Caco-2 (cell line): ENCODE measurements at regions not wholly inside any gene's neighbourhood (a gene's known extent, or its start where the extent isn't known, plus 50 kb on each side); places are given as distances from the start of the nearest gene placed in this dataset.

Experiments
- BruUV-seq: library from RNA; stranded (reverse); fragments of 400-500 nt; replicated peaks from 2 replicates; lab custom pipeline; 2021; lab: Mats Ljungman, UMichigan
- CTCF ChIA-PET: fragments of 300-600 bp; sonication (Branson Sonifier 250); formaldehyde crosslinking; loops from one replicate; lab custom pipeline; 2022; ENCODE audit warnings: antibody characterized with exemption; lab: Charles Lee
- POLR2A ChIA-PET: fragments of 300-600 bp; sonication (Branson Sonifier 250); formaldehyde crosslinking; loops from one replicate; lab custom pipeline; 2022; ENCODE audit warnings: antibody characterized with exemption; lab: Charles Lee
- DNase-seq, 2 experiments: peaks; one replicate each; pipeline versions ENCODE4 v3.0.0 to v3.0.0-alpha.2; 2020 to 2022
- H3K27me3 ChIP-seq: replicated peaks from 2 replicates; pipeline ENCODE4 v1.6.0; 2011; ENCODE audit warnings: low read length; ENCODE audit not compliant: control insufficient read depth, insufficient read depth
- H3K36me3 ChIP-seq: 2 replicates; pipeline ENCODE4 v1.5.1; 2011; ENCODE audit warnings: low read length; ENCODE audit not compliant: control insufficient read depth, insufficient read depth
- H3K4me1 ChIP-seq: fragments of 250-450 bp; sonication (Bioruptor Pico); 2 replicates; pipeline ENCODE4 v1.5.1; 2020; ENCODE audit warnings: mild to moderate bottlenecking
- H3K4me3 ChIP-seq: 2 replicates; pipeline ENCODE4 v1.5.1; 2011; ENCODE audit warnings: low read depth, mild to moderate bottlenecking, control low read depth, low read length
- H3K9me3 ChIP-seq: fragments of 250-450 bp; sonication (Bioruptor Pico); 2 replicates; pipeline ENCODE4 v1.5.1; 2020; ENCODE audit warnings: mild to moderate bottlenecking, moderate library complexity
- H3K27ac Mint-ChIP-seq: one replicate; pipeline ENCODE4 v1.8.0; 2022; ENCODE audit warnings: mixed read lengths; ENCODE audit not compliant: unreplicated experiment
- H3K27me3 Mint-ChIP-seq: one replicate; pipeline ENCODE4 v1.8.0; 2022; ENCODE audit warnings: mixed read lengths; ENCODE audit not compliant: insufficient read depth, unreplicated experiment
- H3K36me3 Mint-ChIP-seq: one replicate; pipeline ENCODE4 v1.8.0; 2022; ENCODE audit warnings: mild to moderate bottlenecking, mixed read lengths; ENCODE audit not compliant: insufficient read depth, unreplicated experiment
- H3K4me1 Mint-ChIP-seq: one replicate; pipeline ENCODE4 v1.8.0; 2022; ENCODE audit warnings: low read depth, mixed read lengths; ENCODE audit not compliant: unreplicated experiment
- H3K4me3 Mint-ChIP-seq: one replicate; pipeline ENCODE4 v1.8.0; 2022; ENCODE audit warnings: mild to moderate bottlenecking, moderate library complexity, mixed read lengths; ENCODE audit not compliant: unreplicated experiment
- H3K9me3 Mint-ChIP-seq: one replicate; pipeline ENCODE4 v1.8.0; 2022; ENCODE audit warnings: mixed read lengths; ENCODE audit not compliant: unreplicated experiment
- intact Hi-C: fragments of 100-400 bp; cut with micrococcal nuclease; formaldehyde crosslinking; loops from one replicate; pipeline ENCODE4 v1.10.0; 2022; ENCODE audit not compliant: unreplicated experiment
- TF ChIP-seq, protein P1 (sequence below), 2 experiments: fragments of 200-600 bp in 1 of 2; IDR thresholded peaks; 1 replicate in 1 of 2; 2 replicates in 1 of 2; pipeline versions ENCODE4 v1.5.1 to v1.8.0; 2011 to 2022; ENCODE audit warnings: antibody characterized with exemption in 1 of 2, control low read depth in 1 of 2, inconsistent platforms in 1 of 2, low read depth in 1 of 2, low read length in 1 of 2, mild to moderate bottlenecking in 1 of 2, moderate library complexity in 1 of 2; ENCODE audit not compliant: insufficient read depth in 1 of 2, severe bottlenecking in 1 of 2, unreplicated experiment in 1 of 2

DNA sequence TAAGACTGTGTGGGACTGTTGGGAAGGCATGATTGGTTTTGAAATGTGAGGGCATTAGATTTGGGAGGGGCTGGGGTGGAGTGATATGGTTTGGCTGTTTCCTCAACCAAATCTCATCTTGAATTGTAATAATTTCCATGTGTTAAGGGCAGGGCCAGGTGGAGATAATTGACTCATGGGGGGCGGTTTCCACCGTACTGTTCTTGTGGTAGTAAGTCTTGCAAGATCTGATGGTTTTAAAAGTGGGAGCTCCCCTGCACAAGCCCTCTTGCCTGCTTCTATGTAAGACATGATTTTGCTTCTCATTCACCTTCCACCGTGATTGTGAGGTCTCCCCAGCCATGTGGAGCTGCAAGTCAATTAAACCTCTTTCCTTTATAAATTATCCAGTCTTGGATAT lies 76.6 kb upstream of the PPFIA2 start:
- Histone ChIP-seq H3K9me3 (peaks cover 3% of the 10 kb centered on the region; the same call in 1 of the 2 replicates), H3K27me3 (no peaks in the 10 kb centered on the region), H3K4me1 (no peaks in the 10 kb centered on the region), H3K4me3 (no peak overlapping the region), H3K36me3 (no peaks in the 10 kb centered on the region)
- POLR2A ChIA-PET = no interaction called here
- no peaks in the 10 kb centered on the region for H3K27me3 Mint-ChIP-seq
- H3K4me1 Mint-ChIP-seq = no peaks in the 10 kb centered on the region
- intact Hi-C loops = no loop called here
- H3K9me3 Mint-ChIP-seq = no peaks in the 10 kb centered on the region
- CTCF ChIA-PET = no interaction called here
- no peak overlapping the region for H3K27ac Mint-ChIP-seq
- TF ChIP-seq, protein P1, sequence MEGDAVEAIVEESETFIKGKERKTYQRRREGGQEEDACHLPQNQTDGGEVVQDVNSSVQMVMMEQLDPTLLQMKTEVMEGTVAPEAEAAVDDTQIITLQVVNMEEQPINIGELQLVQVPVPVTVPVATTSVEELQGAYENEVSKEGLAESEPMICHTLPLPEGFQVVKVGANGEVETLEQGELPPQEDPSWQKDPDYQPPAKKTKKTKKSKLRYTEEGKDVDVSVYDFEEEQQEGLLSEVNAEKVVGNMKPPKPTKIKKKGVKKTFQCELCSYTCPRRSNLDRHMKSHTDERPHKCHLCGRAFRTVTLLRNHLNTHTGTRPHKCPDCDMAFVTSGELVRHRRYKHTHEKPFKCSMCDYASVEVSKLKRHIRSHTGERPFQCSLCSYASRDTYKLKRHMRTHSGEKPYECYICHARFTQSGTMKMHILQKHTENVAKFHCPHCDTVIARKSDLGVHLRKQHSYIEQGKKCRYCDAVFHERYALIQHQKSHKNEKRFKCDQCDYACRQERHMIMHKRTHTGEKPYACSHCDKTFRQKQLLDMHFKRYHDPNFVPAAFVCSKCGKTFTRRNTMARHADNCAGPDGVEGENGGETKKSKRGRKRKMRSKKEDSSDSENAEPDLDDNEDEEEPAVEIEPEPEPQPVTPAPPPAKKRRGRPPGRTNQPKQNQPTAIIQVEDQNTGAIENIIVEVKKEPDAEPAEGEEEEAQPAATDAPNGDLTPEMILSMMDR (IDR thresholded peaks at IDR 0.05; ENCODE audit: insufficient read depth in 1 of 2, low read depth in 1 of 2, low read length in 1 of 2, severe bottlenecking in 1 of 2, unreplicated experiment in 1 of 2) = no peak
- H3K4me3 Mint-ChIP-seq = no peak overlapping the region
- no TSS peak for BruUV-seq
- no peaks in the 10 kb centered on the region for H3K36me3 Mint-ChIP-seq
- no peak for DNase-seq

DNA sequence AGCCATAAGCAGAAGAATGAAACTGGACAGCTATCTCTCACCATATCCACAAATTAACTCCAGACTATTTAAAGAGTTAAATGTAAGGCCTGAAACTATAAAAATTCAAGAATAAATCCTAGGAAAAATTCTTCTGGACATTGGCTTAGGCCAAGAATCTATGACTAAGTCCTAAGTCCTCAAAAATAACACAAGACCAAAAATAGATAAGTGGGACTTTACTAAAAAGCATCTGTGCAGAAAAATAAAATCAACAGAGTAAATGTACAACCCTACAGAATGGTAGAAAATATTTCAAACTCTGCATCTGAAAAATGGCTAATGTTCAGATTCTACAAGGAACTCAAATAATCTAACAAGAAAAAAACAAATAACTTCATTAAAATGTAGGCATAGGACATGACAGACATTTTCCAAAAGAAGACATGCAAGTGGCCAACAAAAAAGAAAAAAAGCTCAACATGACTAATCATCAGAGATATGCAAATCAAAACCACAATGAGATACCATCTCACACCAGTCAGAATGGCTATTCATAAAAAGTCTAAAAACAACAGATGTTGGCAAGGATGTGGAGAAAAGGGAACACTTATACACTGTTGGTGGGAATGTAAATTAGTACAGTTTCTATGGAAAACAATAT lies 61.0 kb upstream of the PPFIA2 start:
- Histone ChIP-seq H3K4me1 (no peaks in the 10 kb centered on the region), H3K4me3 (no peak overlapping the region), H3K9me3 (no peaks in the 10 kb centered on the region), H3K36me3 (no peaks in the 10 kb centered on the region), H3K27me3 (no peaks in the 10 kb centered on the region)
- Mint-ChIP-seq H3K27me3 (no peaks in the 10 kb centered on the region), H3K4me3 (no peak overlapping the region), H3K36me3 (no peaks in the 10 kb centered on the region), H3K27ac (no peak overlapping the region), H3K9me3 (no peaks in the 10 kb centered on the region), H3K4me1 (no peaks in the 10 kb centered on the region)
- POLR2A ChIA-PET = no interaction called here
- CTCF ChIA-PET = no interaction called here
- intact Hi-C loops = no loop called here
- no TSS peak for BruUV-seq
- TF ChIP-seq, protein P1 (IDR thresholded peaks at IDR 0.05; ENCODE audit: insufficient read depth in 1 of 2, low read depth in 1 of 2, low read length in 1 of 2, severe bottlenecking in 1 of 2, unreplicated experiment in 1 of 2) = no peak
- no peak for DNase-seq

DNA sequence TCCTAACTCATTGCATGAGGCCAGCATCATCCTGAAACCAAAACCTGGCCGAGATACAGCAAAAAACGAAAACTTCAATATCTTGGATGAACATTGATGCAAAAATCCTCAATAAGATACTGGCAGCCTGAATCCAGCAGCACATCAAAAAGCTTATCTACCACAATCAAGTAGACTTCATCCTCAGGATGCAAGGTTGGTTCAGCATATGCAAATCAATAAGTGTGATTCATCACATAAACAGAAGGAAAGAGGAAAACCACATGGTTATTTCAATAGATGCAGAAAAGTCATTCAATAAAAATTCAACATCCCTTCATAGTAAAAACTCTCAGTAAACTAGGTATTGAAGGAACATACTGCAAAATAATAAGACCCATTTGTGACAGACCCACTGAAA lies 56.5 kb upstream of the PPFIA2 start:
- Histone ChIP-seq H3K9me3 (no peaks in the 10 kb centered on the region), H3K4me3 (no peak overlapping the region), H3K27me3 (no peaks in the 10 kb centered on the region), H3K36me3 (no peaks in the 10 kb centered on the region), H3K4me1 (no peaks in the 10 kb centered on the region)
- H3K9me3 Mint-ChIP-seq = no peaks in the 10 kb centered on the region
- no peaks in the 10 kb centered on the region for H3K4me1 Mint-ChIP-seq
- intact Hi-C loops = no loop called here
- POLR2A ChIA-PET = no interaction called here
- no peaks in the 10 kb centered on the region for H3K27me3 Mint-ChIP-seq
- CTCF ChIA-PET = no interaction called here
- no peak for DNase-seq
- no peak overlapping the region for H3K27ac Mint-ChIP-seq
- BruUV-seq = no TSS peak
- no peak overlapping the region for H3K4me3 Mint-ChIP-seq
- H3K36me3 Mint-ChIP-seq = no peaks in the 10 kb centered on the region
- TF ChIP-seq, protein P1 (IDR thresholded peaks at IDR 0.05; ENCODE audit: insufficient read depth in 1 of 2, low read depth in 1 of 2, low read length in 1 of 2, severe bottlenecking in 1 of 2, unreplicated experiment in 1 of 2) = no peak
